ENCODE measurements at regions not wholly inside any gene's neighbourhood (a gene's known extent, or its start where the extent isn't known, plus 50 kb on each side); places are given as distances from the start of the nearest gene placed in this dataset.

GRCh38 chr11:47923667-47924066, 56.7 kb upstream of the PTPRJ start:
- no peaks in the 10 kb centered on the region for H4K20me1 ChIP-seq (replicated peaks; ENCODE audit: control insufficient read depth, insufficient read depth, low read length)
- DNase-seq (ENCODE audit: extremely low read depth in 1 of 4, low spot score in 3 of 4) (no peak), FAIRE-seq (no peak), ATAC-seq (peak; percentile 49)
- H3K9me3 ChIP-seq (replicated peaks; ENCODE audit: control insufficient read depth, insufficient read depth, low read depth, low read length), result no peaks in the 10 kb centered on the region
- TF ChIP-seq SMAD3 (CRISPR knock-in tag; conservative IDR thresholded peaks at IDR 0.05), result no peak
- TF ChIP-seq PKNOX1 (IDR thresholded peaks at IDR 0.05), result no peak
- TF ChIP-seq XRCC5 (IDR thresholded peaks at IDR 0.05; ENCODE audit: low read depth, low read length), result no peak
- TF ChIP-seq AFF4 (CRISPR knock-in tag; IDR thresholded peaks at IDR 0.05), result no peak
- no peak for TF ChIP-seq TBP (optimal IDR thresholded peaks at IDR 0.05; ENCODE audit: low read depth, low read length)
- no peak for TF ChIP-seq ZSCAN32 (CRISPR knock-in tag; IDR thresholded peaks at IDR 0.05)
- TF ChIP-seq PCBP2 (IDR thresholded peaks at IDR 0.05; ENCODE audit: low read depth, low read length, poor library complexity, severe bottlenecking), result no peak
- no peak for TF ChIP-seq TAF7 (tag; IDR thresholded peaks at IDR 0.05)
- TF ChIP-seq BHLHE40 (IDR thresholded peaks at IDR 0.05; ENCODE audit: low read length), result no peak
- TF ChIP-seq ATF1 (CRISPR knock-in tag; IDR thresholded peaks at IDR 0.05), result no peak
- no peak for TF ChIP-seq ATF1 (tag; IDR thresholded peaks at IDR 0.05)
- no peak for TF ChIP-seq THRB (CRISPR knock-in tag; conservative IDR thresholded peaks at IDR 0.05)
- TF ChIP-seq BRCA1 (IDR thresholded peaks at IDR 0.05), result no peak
- no peak for TF ChIP-seq BRCA1 (CRISPR knock-in tag; IDR thresholded peaks at IDR 0.05)
- TF ChIP-seq ZC3H11A (IDR thresholded peaks at IDR 0.05; ENCODE audit: low read depth, low read length), result no peak
- no peak for TF ChIP-seq SRSF1 (IDR thresholded peaks at IDR 0.05; ENCODE audit: low read depth, low read length)
- no peaks in the 10 kb centered on the region for H3K36me3 ChIP-seq (ENCODE audit: control insufficient read depth, insufficient read depth, low read length)
- peaks cover 2 to 4% of the 10 kb centered on the region in 2 experiments; a peak in 3 of 5 replicates for H3K4me1 ChIP-seq (replicated peaks in 1 of 2; ENCODE audit: control insufficient read depth in 2 of 2, insufficient read depth in 2 of 2, low read length in 2 of 2)
- 22% methylated on average over 4 of the region's 4 CpGs for WGBS (ENCODE audit: insufficient coverage, low coverage, missing lambda C conversion rate)
- no peak overlapping the region for H3K27ac ChIP-seq (ENCODE audit: extremely low read depth, low read depth, low read length)
- ChIA-PET CTCF (ENCODE audit: low intra/inter-chr PET ratio) (no interaction called here), POLR2A (interaction anchor here (0.5 to 1.2 kb wide), 2 partner anchors 11 to 72 kb away, joined by 3 read pairs; no protein-coding TSS in a partner anchor)
- H3K9ac ChIP-seq (ENCODE audit: insufficient read depth in 1 of 2, low read depth in 2 of 2, low read length in 2 of 2), result peak overlapping the region in 1 of 2 experiments; percentile 14; a peak in 1 of 4 replicates
- H3K27me3 ChIP-seq (ENCODE audit: control insufficient read depth in 2 of 2, insufficient read depth in 2 of 2, low read length in 2 of 2), result no peaks in the 10 kb centered on the region
- no peaks in the 10 kb centered on the region for H3K79me2 ChIP-seq (ENCODE audit: control insufficient read depth, insufficient read depth, low read length)
- no TSS peak for BruUV-seq (replicated peaks)
- intact Hi-C loops (cut with micrococcal nuclease) (no loop called here), in situ Hi-C loops (cut with MboI) (no loop called here)
- H3K9me1 ChIP-seq (ENCODE audit: control insufficient read depth, insufficient read depth, low read length), result no peaks in the 10 kb centered on the region
- H2AFZ ChIP-seq (ENCODE audit: low read depth, low read length), result peak overlapping the region; percentile 20; the same call in 1 of the 2 replicates
- no peak overlapping the region for H3K4me3 ChIP-seq
- H3K4me2 ChIP-seq (ENCODE audit: insufficient read depth, low read length), result no peak overlapping the region

Data from K562 (cell line).